Epidermal melanocyte (primary cell): ENCODE measurements at regions not wholly inside any gene's neighbourhood (a gene's known extent, or its start where the extent isn't known, plus 50 kb on each side); places are given as distances from the start of the nearest gene placed in this dataset.

Experiments used
- DNase-seq: peaks from one replicate; pipeline ENCODE4 v3.0.0; 2011; ENCODE audit warnings: low spot score; ENCODE audit not compliant: insufficient read length

- DNase-seq = no peak
Measured at GRCh38 chr11:41970681-41971080, 511.2 kb upstream of the LRRC4C start.

- DNase-seq = no peak
Measured at GRCh38 chr11:41971592-41971991, 512.1 kb upstream of the LRRC4C start.

- DNase-seq = no peak
Measured at GRCh38 chr11:41978945-41979344, 519.5 kb upstream of the LRRC4C start.

DNA sequence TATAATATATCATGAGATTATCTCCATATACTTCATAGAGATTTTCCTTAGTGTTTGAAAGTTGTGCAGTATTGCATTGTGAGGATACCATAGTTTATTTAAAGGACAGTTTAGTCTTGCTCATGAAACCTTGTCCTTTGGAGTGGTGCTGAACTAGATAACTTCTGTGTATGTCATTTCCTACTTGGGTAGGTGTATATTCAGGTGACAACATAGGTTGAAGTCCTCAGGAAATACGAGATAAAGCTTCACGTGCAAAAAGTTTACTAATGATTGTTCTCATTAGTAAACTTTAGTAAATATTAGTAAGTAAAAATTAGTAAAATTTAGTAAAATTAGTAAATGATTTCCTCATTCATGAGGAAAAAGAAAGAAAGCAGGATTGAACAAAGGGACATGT is 521.3 kb upstream of the LRRC4C start:
- DNase-seq = no peak

GRCh38 chr11:41982276-41982675 is 522.8 kb upstream of the LRRC4C start:
- no peak for DNase-seq

DNA sequence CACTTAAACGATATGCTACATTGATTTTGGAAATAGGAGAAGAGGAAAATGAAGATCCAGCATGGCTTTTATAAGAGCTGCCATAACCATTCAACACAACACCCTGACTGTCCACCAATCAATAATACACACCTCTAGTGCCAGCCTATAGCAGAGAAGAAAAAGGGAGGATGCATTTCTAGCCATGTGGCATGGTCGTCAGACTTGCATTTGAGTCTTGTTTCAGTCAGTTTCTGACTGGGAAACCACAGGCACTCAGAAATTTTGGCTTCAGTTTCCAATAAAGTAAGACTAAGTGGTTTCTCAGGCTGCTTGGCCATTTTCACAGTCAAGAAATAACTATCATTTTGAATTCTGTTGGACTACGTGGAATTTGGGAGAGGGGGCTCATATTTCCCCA is 523.5 kb upstream of the LRRC4C start:
- DNase-seq = no peak

DNA sequence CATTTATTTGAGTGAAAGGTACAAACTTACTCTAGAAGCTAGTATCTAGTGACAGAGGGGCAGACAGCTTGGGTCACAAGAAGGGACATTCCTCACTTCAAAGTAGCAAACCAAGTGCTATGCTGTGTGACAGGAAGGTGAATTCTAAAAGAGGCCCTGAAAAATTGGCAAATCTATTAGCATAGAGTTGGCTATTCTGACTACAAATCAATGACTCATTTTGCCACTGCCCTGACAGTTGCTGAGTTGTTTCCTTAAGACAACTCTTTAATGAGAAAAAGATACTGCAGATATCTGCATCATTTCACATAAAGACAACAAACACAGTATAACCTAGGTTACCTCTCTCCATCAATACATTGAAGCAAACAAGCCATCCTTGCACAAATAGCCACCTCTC is 524.0 kb upstream of the LRRC4C start:
- no peak for DNase-seq

DNA sequence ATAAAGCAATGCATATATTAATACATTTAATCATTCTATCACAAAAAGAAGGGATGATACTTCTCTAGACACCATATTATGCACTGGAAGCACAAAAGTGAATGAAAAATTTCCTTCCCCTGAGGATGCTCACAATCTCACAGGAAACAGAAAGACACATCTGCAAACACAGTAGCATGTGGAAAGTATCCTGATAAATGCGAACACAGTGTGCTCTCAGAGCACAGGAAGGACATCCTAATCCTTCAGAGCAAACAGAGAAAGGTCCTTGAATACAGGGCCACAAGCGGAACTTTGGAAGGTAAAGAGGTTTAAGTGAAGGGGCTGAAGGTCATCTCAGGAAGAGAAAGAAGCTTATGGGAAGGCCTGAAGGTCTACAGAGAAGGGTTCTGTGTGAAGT is 524.6 kb upstream of the LRRC4C start:
- DNase-seq = no peak

DNA sequence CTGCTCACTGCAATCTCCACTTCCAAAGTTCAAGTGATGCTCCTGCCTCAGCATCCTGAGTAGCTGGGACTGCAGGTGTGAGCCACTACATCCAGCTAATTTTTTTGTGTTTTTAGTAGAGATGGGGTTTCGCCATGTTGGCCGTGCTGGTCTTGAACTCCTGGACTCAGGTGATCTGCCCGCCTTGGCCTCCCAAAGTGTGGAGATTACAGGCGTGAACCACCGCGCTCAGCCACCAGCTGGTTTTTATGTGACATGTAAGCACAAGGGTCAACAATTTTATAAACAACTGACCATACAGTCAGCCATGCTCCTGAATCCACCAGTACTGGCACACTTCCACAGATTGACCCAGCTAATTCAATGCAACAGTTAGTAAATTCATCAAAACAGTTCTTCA is 526.3 kb upstream of the LRRC4C start:
- no peak for DNase-seq

- no peak for DNase-seq
Measured at GRCh38 chr11:41988951-41989572, 529.6 kb upstream of the LRRC4C start.

DNA sequence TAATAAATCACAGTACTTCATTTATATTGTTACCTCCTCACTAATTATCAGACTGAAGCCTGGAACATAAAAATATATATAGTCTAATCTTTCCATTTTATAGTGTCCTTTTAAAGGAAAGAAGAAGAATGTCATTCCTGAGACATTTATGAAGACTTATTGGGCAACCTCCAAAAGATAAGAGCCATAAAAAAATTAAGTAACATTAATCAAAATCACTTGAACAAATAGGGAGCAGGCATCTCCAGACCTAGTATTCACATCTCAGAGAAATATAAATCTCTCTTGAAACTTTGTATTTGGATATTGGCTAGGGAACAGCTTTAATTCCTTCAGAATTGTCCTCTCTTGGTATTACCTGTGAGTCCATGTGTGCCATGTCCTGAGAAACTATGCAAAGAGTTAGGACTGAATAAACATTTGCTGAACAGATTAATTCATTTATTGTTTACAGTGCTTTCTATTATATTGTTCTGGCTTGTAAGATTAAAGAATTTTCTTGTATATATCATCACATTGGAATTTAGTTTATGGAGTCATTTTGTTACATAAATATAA is 530.5 kb upstream of the LRRC4C start:
- DNase-seq = no peak

DNA sequence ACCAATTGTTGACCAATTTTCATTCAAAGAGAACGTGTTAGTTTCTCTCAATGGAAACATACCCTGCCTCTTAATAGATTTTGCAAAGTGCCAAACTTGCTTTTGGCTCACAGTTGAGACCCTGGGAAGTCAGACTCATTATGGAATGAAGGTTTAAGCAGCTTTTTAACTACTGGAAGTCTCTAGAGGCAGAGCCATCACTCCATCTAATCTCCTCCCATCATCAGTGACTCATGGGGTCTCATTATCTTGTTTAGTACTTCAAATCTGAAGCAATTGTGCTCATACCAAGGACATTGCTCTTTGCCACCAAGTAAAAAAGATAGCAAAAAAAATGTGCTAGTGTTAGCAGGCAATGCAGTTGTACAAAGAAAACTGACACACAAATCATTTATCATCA is 537.1 kb upstream of the LRRC4C start:
- no peak for DNase-seq

GRCh38 chr11:41997844-41998401 is 538.5 kb upstream of the LRRC4C start:
- DNase-seq = no peak

DNA sequence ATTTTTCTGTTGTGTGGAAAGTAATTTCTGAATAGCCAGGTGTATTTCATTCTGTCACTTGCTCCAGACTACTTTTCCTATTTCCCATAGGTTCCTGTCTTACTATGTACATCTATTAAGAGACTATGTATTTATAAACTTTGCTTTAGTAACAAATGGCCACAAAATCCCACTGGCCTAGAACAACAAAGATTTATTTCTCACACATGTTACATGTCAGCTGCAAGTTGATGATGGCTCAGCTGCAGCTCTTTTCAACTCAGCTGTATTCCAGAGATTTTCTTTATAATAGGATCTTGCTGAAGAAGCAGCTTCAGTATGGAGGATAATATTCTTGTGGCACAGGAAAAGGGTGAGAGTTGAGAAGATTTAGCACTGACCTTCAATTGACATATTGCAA is 539.6 kb upstream of the LRRC4C start:
- DNase-seq = no peak

GRCh38 chr11:42003801-42004200 is 544.3 kb upstream of the LRRC4C start:
- no peak for DNase-seq

GRCh38 chr11:42006766-42007165 is 547.3 kb upstream of the LRRC4C start:
- DNase-seq = no peak

GRCh38 chr11:42012271-42012670 is 552.8 kb upstream of the LRRC4C start:
- no peak for DNase-seq

DNA sequence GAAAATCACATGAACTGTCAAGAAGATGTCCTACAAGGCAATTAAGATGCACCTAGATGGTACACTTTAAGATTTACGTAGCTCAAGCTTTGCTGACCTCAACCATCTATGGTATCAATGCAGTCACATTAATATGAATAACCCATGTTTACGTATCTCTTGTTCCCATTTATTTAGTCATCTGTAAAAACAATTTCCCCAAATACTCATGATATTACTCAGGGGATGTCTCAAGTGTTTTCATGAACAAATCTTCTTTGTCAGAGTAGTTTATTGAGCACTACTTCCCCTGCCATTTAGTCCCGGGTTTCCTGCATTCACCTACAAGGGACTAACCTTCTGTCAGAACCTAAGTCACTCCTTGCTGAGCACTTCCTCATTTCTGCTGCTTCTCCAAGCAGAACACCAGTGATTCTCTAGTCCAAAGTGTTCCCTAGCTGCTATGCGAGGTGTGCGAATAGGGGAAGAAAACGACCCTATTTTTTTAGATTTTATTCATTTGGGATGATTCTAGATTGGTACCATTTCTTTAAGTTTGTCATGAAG is 554.3 kb upstream of the LRRC4C start:
- no peak for DNase-seq

- no peak for DNase-seq
Measured at GRCh38 chr11:42021911-42022310, 562.5 kb upstream of the LRRC4C start.

DNA sequence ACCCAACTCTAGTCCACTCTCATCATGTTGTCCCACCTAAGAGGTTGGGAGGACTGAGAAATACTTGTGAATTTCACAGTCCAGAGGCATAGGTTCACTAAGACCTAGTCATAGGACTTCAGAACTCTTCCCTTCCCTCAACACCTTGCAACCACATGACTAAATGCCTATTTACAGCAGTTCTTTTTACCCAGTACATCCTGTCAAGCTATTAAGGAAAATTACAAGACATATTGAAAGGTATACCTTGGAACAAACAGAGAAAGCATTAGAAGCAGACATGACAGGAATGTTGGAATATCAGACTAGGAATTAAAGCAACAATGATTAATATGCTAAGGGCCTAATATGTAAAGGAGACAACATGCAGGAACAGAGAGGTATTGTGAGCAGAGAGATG is 563.8 kb upstream of the LRRC4C start:
- DNase-seq = no peak

DNA sequence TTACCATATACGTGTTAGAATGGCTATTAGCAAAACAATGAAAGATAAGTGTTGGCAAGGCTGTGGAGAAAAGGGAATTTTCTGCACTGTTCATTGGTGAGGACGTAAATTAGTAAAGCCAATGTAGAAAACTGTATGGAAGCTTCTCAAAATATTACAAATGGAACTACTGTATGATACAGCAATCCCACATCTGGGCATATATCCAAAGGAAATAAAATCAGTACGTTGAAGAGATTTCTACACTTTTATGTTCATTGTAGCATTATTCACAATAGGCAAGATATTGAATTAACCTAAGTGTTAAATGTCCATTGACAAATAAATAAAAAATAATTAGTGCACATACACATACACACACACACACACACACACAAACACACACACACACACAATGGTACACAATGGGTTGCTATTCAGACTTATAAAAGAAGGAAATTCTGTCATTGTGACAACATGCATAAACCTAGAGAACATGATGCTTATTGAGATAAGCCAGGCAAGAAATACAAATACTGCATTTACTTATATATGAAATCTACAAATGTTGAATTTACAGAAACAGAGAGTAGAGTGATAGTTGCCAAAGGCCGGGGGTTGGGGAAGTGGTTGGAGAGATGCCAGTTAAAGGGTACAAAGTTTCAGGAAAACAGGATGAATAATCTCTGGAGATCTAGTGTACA is 565.8 kb upstream of the LRRC4C start:
- no peak for DNase-seq

- DNase-seq = no peak
Measured at GRCh38 chr11:42034826-42035225, 575.4 kb upstream of the LRRC4C start.

GRCh38 chr11:42036201-42036600 is 576.7 kb upstream of the LRRC4C start:
- no peak for DNase-seq
